Activated naive CD4-positive, alpha-beta T cell (primary cell): ENCODE measurements at regions not wholly inside any gene's neighbourhood (a gene's known extent, or its start where the extent isn't known, plus 50 kb on each side); places are given as distances from the start of the nearest gene placed in this dataset.

ENCODE experiments used
- DNase-seq, 4 experiments: peaks; one replicate each; lab custom pipeline; 2025; lab: John Stamatoyannopoulos, UW

- DNase-seq = no peak
These were observed 75.8 kb downstream of the DAD1 start for GRCh38 chr14:22513066-22513812.

DNA sequence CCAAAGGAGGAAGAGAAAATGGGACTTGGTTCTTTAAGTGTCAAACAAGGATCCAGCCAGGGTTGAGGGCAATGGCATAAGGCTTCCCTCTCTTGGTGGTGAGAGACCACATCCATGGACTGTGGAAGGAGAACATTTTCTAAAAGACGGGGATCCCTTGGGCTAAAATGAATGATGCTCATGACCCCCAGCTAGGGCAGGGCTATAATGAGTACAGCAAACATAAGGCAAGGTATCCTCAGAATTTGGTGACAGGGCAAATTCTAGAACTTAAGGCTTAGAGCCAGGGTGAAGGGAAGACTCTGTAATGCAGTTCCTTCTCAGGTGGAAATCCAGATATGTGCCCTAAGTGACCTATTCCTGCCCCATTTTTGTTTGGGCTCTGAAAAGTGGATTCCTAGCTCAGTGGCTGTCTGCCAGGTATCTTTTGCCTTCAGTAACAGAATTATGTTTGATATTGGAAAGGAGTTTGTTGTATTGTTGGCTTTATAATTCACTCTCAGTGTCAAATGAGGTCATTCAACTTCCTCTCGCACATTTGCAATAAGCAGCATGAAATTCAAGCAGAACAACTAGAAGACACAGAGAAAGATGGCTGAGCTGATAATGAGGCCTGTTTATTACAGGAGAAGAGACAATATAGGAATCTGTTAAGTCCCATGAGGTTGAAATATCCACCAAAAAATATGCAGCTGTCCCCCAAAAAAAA is 76.8 kb downstream of the DAD1 start:
- DNase-seq = no peak

- DNase-seq = no peak
These were observed 78.4 kb downstream of the DAD1 start for GRCh38 chr14:22510527-22511110.

GRCh38 chr14:22509751-22510300 is 79.2 kb downstream of the DAD1 start:
- no peak for DNase-seq

DNA sequence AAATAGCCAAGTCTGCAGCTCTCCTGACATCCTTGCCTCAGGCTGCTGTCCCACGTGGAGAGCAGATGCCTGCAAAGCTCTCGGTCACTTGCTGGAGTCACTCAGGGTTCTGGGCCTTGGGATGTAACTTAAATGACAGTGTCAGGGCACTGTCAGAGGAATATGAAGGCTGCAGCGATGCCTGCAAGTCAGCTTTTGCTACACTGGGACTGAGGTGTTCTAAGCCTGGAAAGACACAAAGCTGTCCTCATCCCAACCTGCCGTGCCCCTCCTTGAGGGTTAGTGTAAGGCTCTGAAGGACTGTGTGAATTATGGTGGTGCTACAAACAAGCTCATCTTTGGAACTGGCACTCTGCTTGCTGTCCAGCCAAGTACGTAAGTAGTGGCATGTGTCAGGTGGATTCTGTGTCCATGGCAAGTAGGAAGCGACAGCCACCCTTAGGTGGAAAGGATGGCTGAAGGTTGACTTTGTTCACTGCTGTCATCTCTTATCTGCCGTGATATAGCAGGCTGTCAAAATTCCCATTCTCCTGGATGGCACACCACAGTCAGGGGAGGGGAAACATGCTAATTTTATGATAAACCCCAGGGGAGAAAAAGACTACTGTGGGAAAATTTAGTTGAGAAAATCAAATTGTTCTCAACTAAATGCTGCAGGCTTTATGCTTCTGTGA is 79.9 kb downstream of the DAD1 start:
- no peak for DNase-seq

- no peak for DNase-seq
These were observed 80.4 kb downstream of the DAD1 start for GRCh38 chr14:22508662-22509035.

- DNase-seq = no peak
These were observed 80.9 kb downstream of the DAD1 start for GRCh38 chr14:22508150-22508457.

DNA sequence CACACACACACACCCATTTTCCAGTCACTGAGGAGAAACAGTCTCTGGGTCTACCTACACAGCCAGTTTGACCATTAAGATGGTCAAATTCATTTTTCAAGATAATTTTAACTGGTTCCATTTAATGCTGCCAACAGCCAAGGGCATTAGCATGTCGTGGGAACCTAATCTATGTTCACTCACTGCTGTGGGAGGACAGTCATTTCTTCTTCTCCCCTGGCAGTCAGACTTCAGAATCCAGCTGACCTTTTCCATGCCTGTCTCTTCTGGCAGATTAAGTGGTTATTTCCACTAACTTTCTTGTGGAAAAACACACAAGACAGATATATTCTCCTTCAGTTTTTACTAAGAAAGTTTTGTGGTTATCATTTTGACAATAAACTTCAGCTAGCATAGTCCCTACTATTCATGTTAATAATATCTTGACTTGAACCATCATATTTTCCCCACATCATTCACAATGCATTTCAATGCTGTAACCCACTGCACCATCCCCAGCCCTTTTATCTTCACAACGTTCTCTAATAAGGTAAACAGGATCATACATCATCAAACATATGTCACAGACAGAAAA is 82.2 kb downstream of the DAD1 start:
- DNase-seq = no peak

DNA sequence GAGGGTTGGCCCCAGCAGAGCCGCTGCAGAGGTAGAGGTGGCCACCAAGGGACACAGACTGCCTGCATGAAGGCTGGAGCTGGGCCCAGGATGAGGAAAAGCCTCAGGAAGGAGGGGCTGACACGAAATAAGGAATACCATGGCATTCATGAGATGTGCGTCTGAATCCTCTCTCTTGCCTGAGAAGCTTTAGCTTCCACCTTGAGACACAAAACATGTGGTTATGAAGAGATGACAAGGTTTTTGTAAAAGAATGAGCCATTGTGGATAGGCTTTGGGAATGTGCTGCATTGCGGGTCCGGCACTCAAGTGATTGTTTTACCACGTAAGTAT is 82.7 kb downstream of the DAD1 start:
- DNase-seq = no peak

DNA sequence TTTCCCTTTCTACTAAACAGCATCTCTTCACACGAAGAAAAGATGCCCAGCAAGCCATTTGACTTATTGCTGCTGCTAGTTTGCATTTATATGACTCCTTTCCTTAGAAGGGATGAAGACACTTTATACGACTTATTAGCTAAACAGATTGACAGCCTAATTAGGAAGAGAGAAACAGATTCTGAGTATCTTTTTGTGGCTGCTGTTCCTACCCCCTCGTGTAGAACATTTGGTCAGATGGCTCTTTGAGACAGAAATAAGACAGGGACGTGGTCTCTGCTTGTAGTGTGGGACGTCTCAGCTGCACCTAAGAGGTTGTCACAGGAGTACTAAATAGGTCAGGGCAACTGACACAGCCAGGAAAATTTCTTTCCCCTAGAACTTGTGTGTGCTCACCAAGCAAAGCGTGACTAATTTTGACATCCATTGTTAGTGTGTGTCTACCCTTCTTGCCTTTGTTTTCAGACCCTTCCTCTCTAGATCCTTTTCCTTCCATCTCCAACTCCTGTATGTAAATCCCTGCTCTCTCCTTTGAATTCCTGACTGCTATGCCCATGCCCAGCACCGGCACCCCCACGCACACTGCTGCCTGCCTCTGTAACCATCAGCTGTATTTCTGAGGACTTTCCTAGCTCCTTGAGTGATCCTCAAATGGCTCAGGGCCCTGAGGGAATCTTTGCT is 83.2 kb downstream of the DAD1 start:
- DNase-seq = no peak

DNA sequence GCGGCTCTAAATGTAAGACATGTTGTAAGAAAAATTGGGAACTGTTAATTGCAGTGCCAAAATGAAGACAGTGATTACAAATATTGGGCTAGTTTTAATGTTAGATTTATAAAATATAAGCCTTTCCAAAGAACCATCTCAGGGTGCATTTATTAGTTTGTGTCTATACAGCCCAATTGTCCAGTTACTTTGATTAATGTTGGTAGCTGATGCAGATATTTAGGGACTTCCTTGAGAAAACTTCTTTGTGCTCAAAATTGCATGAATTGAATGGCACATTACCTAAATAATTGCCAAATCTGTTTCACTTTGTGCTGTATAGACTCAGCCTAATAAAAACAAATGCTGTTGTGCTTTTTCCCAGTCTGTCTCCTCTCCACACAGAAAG is 83.7 kb downstream of the DAD1 start:
- DNase-seq = no peak

- no peak for DNase-seq
These were observed 86.5 kb downstream of the DAD1 start for GRCh38 chr14:22502551-22502950.

DNA sequence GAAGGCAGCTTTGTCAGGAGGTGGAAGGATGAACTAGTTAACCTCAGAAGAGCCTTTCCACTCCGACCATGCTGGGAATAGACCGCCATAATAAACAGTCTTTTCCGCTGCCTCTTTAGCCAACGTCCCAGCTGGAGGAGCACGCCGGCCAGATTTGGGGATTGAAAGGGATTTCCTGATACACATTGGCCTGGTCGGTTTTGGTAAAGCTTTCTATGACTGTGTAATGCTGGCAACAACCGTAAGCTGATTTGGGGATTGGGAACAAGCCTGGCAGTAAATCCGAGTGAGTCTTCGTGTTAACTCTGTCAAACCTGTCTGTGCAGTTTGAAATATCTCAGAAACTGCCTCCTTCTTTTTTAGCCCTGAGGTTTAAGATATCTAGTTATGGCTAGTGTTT is 87.0 kb downstream of the DAD1 start:
- no peak for DNase-seq

GRCh38 chr14:22500954-22501726 is 87.9 kb downstream of the DAD1 start:
- no peak for DNase-seq

DNA sequence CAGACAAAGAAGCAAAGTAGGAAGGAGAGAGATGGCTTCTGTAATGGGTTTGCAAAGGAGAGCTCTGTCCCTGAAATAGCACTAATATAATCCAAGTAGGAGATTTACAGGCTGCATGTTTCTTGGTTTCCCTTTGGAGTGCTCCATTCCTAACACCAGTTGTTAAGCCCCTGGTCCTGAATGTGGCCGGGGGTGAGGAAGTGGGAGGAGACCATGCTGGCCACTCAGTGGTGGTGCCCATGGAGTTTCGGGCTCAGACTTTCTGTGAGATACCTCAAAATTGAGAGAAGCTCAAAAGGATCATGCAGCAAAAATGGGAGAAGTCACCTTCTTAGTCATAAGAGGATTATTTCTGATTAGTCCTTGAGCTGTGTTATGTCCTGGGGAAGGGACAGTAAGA is 88.5 kb downstream of the DAD1 start:
- no peak for DNase-seq

- DNase-seq = no peak
These were observed 91.3 kb downstream of the DAD1 start for GRCh38 chr14:22497671-22498093.

DNA sequence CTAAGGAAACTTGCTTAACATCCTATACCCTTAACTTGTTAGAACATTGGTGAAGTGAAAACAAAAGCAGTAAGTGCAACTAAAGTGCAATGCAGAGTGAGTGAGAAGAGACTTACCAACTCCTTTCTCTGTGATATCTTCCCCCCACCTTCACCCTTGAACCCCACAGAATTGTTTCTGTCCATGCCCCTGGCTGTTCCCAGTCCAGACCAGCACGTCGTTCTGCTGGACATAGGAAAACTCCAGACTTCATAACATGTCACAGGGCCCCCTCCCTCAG is 91.9 kb downstream of the DAD1 start:
- DNase-seq = no peak

DNA sequence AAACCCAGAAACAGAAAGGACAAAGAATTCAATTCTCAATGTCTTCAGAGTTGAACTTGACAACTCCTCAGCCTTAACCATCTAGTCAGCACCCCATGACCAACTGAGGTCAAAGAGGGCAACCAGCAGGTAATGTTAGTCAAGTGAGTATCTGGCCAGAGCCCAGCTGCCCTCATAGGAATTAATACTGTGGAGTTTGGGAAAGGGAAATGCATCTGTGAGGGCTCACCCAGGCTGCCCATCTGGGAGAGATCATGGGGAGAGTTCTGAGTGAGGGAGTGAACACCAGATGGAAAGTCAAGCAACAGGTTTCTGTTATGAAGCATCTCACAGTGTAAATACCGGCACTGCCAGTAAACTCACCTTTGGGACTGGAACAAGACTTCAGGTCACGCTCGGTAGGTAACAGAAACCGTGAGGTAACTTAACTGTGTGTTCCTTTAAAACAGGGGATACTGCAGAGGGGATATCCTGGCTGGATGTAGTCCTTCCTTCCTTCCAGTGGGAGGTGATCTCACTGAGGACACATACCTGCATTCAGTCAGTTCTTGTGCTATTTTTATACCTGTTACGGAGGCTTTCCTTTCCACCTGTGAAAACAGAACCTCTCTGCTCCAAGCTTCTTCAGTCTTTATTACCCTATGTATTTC is 94.4 kb downstream of the DAD1 start:
- no peak for DNase-seq

GRCh38 chr14:22493753-22494152 is 95.3 kb downstream of the DAD1 start:
- no peak for DNase-seq

- DNase-seq = no peak
These were observed 96.1 kb downstream of the DAD1 start for GRCh38 chr14:22492622-22493542.
